ENCODE measurements at regions not wholly inside any gene's neighbourhood (a gene's known extent, or its start where the extent isn't known, plus 50 kb on each side); places are given as distances from the start of the nearest gene placed in this dataset.
"Not testable (repeated sequence)": the region's sequence is repeated elsewhere in the genome, so short reads cannot be mapped to it uniquely, and the experiment has no call there.

GRCh38 chr10:78229489-78229888 lies 195.8 kb downstream of the RPS24 start:
- Mint-ChIP-seq H3K9me3 (no peaks in the 10 kb centered on the region), H3K27ac (no peak overlapping the region), H3K36me3 (no peaks in the 10 kb centered on the region), H3K27me3 (no peaks in the 10 kb centered on the region), H3K4me1 (no peaks in the 10 kb centered on the region), H3K4me3 (no peak overlapping the region)

GRCh38 chr10:78229950-78230675 lies 196.4 kb downstream of the RPS24 start:
- Mint-ChIP-seq H3K36me3 (no peaks in the 10 kb centered on the region), H3K4me1 (no peaks in the 10 kb centered on the region), H3K27me3 (no peaks in the 10 kb centered on the region), H3K27ac (no peak overlapping the region), H3K9me3 (no peaks in the 10 kb centered on the region), H3K4me3 (no peak overlapping the region)

GRCh38 chr10:78231327-78231726 lies 197.7 kb downstream of the RPS24 start:
- Mint-ChIP-seq H3K36me3 (no peaks in the 10 kb centered on the region), H3K27ac (no peak overlapping the region)

GRCh38 chr10:78231939-78232338 lies 198.3 kb downstream of the RPS24 start:
- Mint-ChIP-seq H3K27ac (no peak overlapping the region), H3K27me3 (no peaks in the 10 kb centered on the region), H3K9me3 (no peaks in the 10 kb centered on the region), H3K4me3 (no peak overlapping the region), H3K4me1 (no peaks in the 10 kb centered on the region), H3K36me3 (no peaks in the 10 kb centered on the region)

More at GRCh38 chr10:78231327-78231726, 197.7 kb downstream of the RPS24 start:
- Mint-ChIP-seq H3K9me3 (no peaks in the 10 kb centered on the region), H3K4me3 (no peak overlapping the region), H3K27me3 (no peaks in the 10 kb centered on the region), H3K4me1 (no peaks in the 10 kb centered on the region)

- Mint-ChIP-seq H3K9me3 (no peaks in the 10 kb centered on the region), H3K36me3 (no peaks in the 10 kb centered on the region), H3K4me3 (no peak overlapping the region), H3K27ac (no peak overlapping the region), H3K27me3 (peaks cover 2% of the 10 kb centered on the region), H3K4me1 (no peaks in the 10 kb centered on the region)
Measured at GRCh38 chr10:78236416-78237015, 202.9 kb downstream of the RPS24 start.

- H3K27ac Mint-ChIP-seq, H3K9me3 Mint-ChIP-seq, H3K4me1 Mint-ChIP-seq, H3K36me3 Mint-ChIP-seq, H3K27me3 Mint-ChIP-seq, H3K4me3 Mint-ChIP-seq: not testable (repeated sequence)
Measured at GRCh38 chr10:78237951-78238350, 204.3 kb downstream of the RPS24 start.

- Mint-ChIP-seq H3K4me3 (no peak overlapping the region), H3K36me3 (peaks cover 2% of the 10 kb centered on the region), H3K27ac (no peak overlapping the region), H3K27me3 (peaks cover 3% of the 10 kb centered on the region), H3K4me1 (peaks cover 24% of the 10 kb centered on the region), H3K9me3 (no peaks in the 10 kb centered on the region)
Measured at GRCh38 chr10:78247266-78247665, 213.6 kb downstream of the RPS24 start.

GRCh38 chr10:78247821-78248220 lies 214.2 kb downstream of the RPS24 start:
- H3K4me1 Mint-ChIP-seq = peaks cover 24% of the 10 kb centered on the region
- peaks cover 3% of the 10 kb centered on the region for H3K27me3 Mint-ChIP-seq
- no peak overlapping the region for H3K4me3 Mint-ChIP-seq
- peaks cover 2% of the 10 kb centered on the region for H3K36me3 Mint-ChIP-seq
- H3K27ac Mint-ChIP-seq = no peak overlapping the region
- H3K9me3 Mint-ChIP-seq = no peaks in the 10 kb centered on the region

GRCh38 chr10:78248651-78249464 lies 215.2 kb downstream of the RPS24 start:
- Mint-ChIP-seq H3K9me3 (no peaks in the 10 kb centered on the region), H3K27ac (no peak overlapping the region), H3K4me3 (no peak overlapping the region), H3K27me3 (peaks cover 3% of the 10 kb centered on the region), H3K36me3 (peaks cover 2% of the 10 kb centered on the region), H3K4me1 (peaks cover 24% of the 10 kb centered on the region)

GRCh38 chr10:78249690-78250089 lies 216.0 kb downstream of the RPS24 start:
- Mint-ChIP-seq H3K27me3 (peaks cover 3% of the 10 kb centered on the region), H3K36me3 (no peaks in the 10 kb centered on the region), H3K4me1 (peaks cover 24% of the 10 kb centered on the region), H3K4me3 (no peak overlapping the region), H3K9me3 (no peaks in the 10 kb centered on the region), H3K27ac (no peak overlapping the region)

GRCh38 chr10:78250313-78251015 lies 216.8 kb downstream of the RPS24 start:
- Mint-ChIP-seq H3K27ac (no peak overlapping the region), H3K36me3 (no peaks in the 10 kb centered on the region), H3K9me3 (no peaks in the 10 kb centered on the region), H3K4me1 (peaks cover 24% of the 10 kb centered on the region), H3K4me3 (no peak overlapping the region), H3K27me3 (peaks cover 3% of the 10 kb centered on the region)

- H3K9me3 Mint-ChIP-seq = no peaks in the 10 kb centered on the region
- H3K4me3 Mint-ChIP-seq = no peak overlapping the region
- peaks cover 24% of the 10 kb centered on the region for H3K4me1 Mint-ChIP-seq
- peaks cover 2% of the 10 kb centered on the region for H3K27me3 Mint-ChIP-seq
- no peaks in the 10 kb centered on the region for H3K36me3 Mint-ChIP-seq
- no peak overlapping the region for H3K27ac Mint-ChIP-seq
Measured at GRCh38 chr10:78251016-78251385, 217.3 kb downstream of the RPS24 start.

GRCh38 chr10:78252286-78252685 lies 218.6 kb downstream of the RPS24 start:
- Mint-ChIP-seq H3K4me1 (peaks cover 24% of the 10 kb centered on the region), H3K36me3 (no peaks in the 10 kb centered on the region), H3K27ac (no peak overlapping the region), H3K9me3 (no peaks in the 10 kb centered on the region), H3K27me3 (peaks cover 2% of the 10 kb centered on the region), H3K4me3 (no peak overlapping the region)

GRCh38 chr10:78253063-78253853 lies 219.6 kb downstream of the RPS24 start:
- Mint-ChIP-seq H3K4me3 (no peak overlapping the region), H3K9me3 (no peaks in the 10 kb centered on the region), H3K4me1 (peaks cover 21% of the 10 kb centered on the region), H3K27me3 (peaks cover 2% of the 10 kb centered on the region), H3K36me3 (no peaks in the 10 kb centered on the region), H3K27ac (no peak overlapping the region)

GRCh38 chr10:78254013-78254412 lies 220.3 kb downstream of the RPS24 start:
- Mint-ChIP-seq H3K9me3 (no peaks in the 10 kb centered on the region), H3K4me1 (peaks cover 14% of the 10 kb centered on the region), H3K36me3 (no peaks in the 10 kb centered on the region), H3K4me3 (no peak overlapping the region), H3K27ac (no peak overlapping the region), H3K27me3 (peaks cover 2% of the 10 kb centered on the region)

Data from activated naive CD4-positive, alpha-beta T cell treated with anti-CD3 and anti-CD28 coated beads, Interleukin-2, amount 50 U/mL, for 24 hours (primary cell).